K562 (cell line): ENCODE measurements at regions not wholly inside any gene's neighbourhood (a gene's known extent, or its start where the extent isn't known, plus 50 kb on each side); places are given as distances from the start of the nearest gene placed in this dataset.

Experiments
- NFIX ChIP-seq: fragments of 250-450 bp; sonication (Bioruptor Pico); IDR thresholded peaks from 2 replicates; pipeline ENCODE4 v1.4.0; 2020; ENCODE audit warnings: low read depth, mild to moderate bottlenecking, moderate library complexity
- TF ChIP-seq, protein P1 (sequence below): fragments of 450-650 bp; IDR thresholded peaks from one replicate; pipeline ENCODE4 v1.6.1; 2018; ENCODE audit warnings: mild to moderate bottlenecking, moderate library complexity; ENCODE audit not compliant: partially characterized antibody
- TF ChIP-seq, protein P2 (sequence below), 2 experiments: fragments of 450-650 bp in 1 of 2; sonication (generic) in 1 of 2; formaldehyde crosslinking in 1 of 2; IDR thresholded peaks; 2 replicates each; pipeline versions ENCODE4 v1.7.1 to v1.9.0; 2016 to 2022; ENCODE audit warnings: inconsistent platforms in 1 of 2, mild to moderate bottlenecking in 1 of 2, missing genetic modification reagents in 1 of 2

DNA sequence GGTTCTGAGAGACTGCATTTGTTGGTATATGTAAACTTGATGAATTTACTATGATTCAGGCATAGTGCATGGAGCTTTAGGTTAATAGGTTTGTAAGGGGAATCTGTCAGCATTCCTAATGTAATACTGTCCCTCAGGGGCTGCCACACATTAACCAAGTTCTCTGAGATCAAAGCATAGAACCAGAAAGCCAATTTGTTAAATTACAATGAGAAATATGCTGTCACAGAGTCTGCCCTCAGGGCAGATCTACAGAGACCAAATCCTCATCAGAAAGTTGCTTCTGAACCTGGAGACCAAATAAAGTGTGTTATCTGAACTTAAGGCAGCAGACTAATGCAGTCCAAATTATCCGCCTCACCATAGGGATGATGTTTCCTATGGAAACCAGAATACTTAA is 250.8 kb upstream of the HTR1E start (continued):
- TF ChIP-seq, protein P1, sequence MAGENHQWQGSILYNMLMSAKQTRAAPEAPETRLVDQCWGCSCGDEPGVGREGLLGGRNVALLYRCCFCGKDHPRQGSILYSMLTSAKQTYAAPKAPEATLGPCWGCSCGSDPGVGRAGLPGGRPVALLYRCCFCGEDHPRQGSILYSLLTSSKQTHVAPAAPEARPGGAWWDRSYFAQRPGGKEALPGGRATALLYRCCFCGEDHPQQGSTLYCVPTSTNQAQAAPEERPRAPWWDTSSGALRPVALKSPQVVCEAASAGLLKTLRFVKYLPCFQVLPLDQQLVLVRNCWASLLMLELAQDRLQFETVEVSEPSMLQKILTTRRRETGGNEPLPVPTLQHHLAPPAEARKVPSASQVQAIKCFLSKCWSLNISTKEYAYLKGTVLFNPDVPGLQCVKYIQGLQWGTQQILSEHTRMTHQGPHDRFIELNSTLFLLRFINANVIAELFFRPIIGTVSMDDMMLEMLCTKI = no peak
- TF ChIP-seq NFIX (CRISPR knock-in tag) = no peak
- TF ChIP-seq, protein P2, sequence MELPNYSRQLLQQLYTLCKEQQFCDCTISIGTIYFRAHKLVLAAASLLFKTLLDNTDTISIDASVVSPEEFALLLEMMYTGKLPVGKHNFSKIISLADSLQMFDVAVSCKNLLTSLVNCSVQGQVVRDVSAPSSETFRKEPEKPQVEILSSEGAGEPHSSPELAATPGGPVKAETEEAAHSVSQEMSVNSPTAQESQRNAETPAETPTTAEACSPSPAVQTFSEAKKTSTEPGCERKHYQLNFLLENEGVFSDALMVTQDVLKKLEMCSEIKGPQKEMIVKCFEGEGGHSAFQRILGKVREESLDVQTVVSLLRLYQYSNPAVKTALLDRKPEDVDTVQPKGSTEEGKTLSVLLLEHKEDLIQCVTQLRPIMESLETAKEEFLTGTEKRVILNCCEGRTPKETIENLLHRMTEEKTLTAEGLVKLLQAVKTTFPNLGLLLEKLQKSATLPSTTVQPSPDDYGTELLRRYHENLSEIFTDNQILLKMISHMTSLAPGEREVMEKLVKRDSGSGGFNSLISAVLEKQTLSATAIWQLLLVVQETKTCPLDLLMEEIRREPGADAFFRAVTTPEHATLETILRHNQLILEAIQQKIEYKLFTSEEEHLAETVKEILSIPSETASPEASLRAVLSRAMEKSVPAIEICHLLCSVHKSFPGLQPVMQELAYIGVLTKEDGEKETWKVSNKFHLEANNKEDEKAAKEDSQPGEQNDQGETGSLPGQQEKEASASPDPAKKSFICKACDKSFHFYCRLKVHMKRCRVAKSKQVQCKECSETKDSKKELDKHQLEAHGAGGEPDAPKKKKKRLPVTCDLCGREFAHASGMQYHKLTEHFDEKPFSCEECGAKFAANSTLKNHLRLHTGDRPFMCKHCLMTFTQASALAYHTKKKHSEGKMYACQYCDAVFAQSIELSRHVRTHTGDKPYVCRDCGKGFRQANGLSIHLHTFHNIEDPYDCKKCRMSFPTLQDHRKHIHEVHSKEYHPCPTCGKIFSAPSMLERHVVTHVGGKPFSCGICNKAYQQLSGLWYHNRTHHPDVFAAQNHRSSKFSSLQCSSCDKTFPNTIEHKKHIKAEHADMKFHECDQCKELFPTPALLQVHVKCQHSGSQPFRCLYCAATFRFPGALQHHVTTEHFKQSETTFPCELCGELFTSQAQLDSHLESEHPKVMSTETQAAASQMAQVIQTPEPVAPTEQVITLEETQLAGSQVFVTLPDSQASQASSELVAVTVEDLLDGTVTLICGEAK (IDR thresholded peaks at IDR 0.05) = no peak
- TF ChIP-seq, protein P2 (CRISPR knock-in tag; IDR thresholded peaks at IDR 0.05) = no peak
